SK-N-SH treated with all-trans-retinoic acid at 6 μM for 48 hours (cell line): ENCODE measurements at regions not wholly inside any gene's neighbourhood (a gene's known extent, or its start where the extent isn't known, plus 50 kb on each side); places are given as distances from the start of the nearest gene placed in this dataset.
A peak's percentile ranks its signal among the peaks of the same experiment; 100 is the strongest.

Experiments
- ATAC-seq: fragments of 200-7000 bp; cut with Tn5 transposase; 3 replicates; pipeline ENCODE4 v1.9.1; 2020; ENCODE audit warnings: mild to moderate bottlenecking, moderate library complexity
- ARNTL ChIP-seq: fragments of 450-650 bp; formaldehyde crosslinking; IDR thresholded peaks from 2 replicates; pipeline ENCODE4 v1.5.0; 2020; ENCODE audit warnings: low read depth, mild to moderate bottlenecking, moderate library complexity, borderline replicate concordance
- BACH2 ChIP-seq: fragments of 250-450 bp; sonication (Bioruptor Pico); IDR thresholded peaks from 2 replicates; pipeline ENCODE4 v1.9.0; 2021; ENCODE audit warnings: mild to moderate bottlenecking, borderline replicate concordance
- CREB5 ChIP-seq: fragments of 250-450 bp; sonication (Bioruptor Pico); IDR thresholded peaks from 2 replicates; pipeline ENCODE4 v1.5.1; 2020; ENCODE audit warnings: low read depth, mild to moderate bottlenecking, moderate library complexity
- CSDC2 ChIP-seq: fragments of 250-450 bp; sonication (Bioruptor Pico); IDR thresholded peaks from 2 replicates; pipeline ENCODE4 v1.5.0; 2020; ENCODE audit warnings: mild to moderate bottlenecking, moderate library complexity
- CSRNP3 ChIP-seq: fragments of 250-450 bp; sonication (Bioruptor Pico); IDR thresholded peaks from 2 replicates; pipeline ENCODE4 v1.5.1; 2021; ENCODE audit warnings: mild to moderate bottlenecking, moderate library complexity
- ESRRG ChIP-seq: fragments of 250-450 bp; sonication (Bioruptor Pico); IDR thresholded peaks from 2 replicates; pipeline ENCODE4 v1.6.1; 2021; ENCODE audit warnings: mild to moderate bottlenecking
- GLIS3 ChIP-seq: fragments of 250-450 bp; sonication (Bioruptor Pico); IDR thresholded peaks from 2 replicates; pipeline ENCODE4 v1.5.0; 2020; ENCODE audit warnings: mild to moderate bottlenecking, moderate library complexity
- ISL1 ChIP-seq: fragments of 250-450 bp; sonication (Bioruptor Pico); IDR thresholded peaks from 2 replicates; pipeline ENCODE4 v2.1.2; 2022; ENCODE audit warnings: mild to moderate bottlenecking, moderate library complexity
- PATZ1 ChIP-seq: fragments of 250-450 bp; sonication (Bioruptor Pico); IDR thresholded peaks from 2 replicates; pipeline ENCODE4 v1.8.0; 2020; ENCODE audit warnings: mild to moderate bottlenecking, moderate library complexity, borderline replicate concordance
- POU6F1 ChIP-seq: fragments of 250-450 bp; sonication (Bioruptor Pico); IDR thresholded peaks from 2 replicates; pipeline ENCODE4 v1.8.0; 2021; ENCODE audit warnings: low read depth, mild to moderate bottlenecking, moderate library complexity, borderline replicate concordance
- PPARA ChIP-seq: fragments of 250-450 bp; sonication (Bioruptor Pico); IDR thresholded peaks from 2 replicates; pipeline ENCODE4 v1.5.0; 2020; ENCODE audit warnings: mild to moderate bottlenecking, borderline replicate concordance
- RARB ChIP-seq: fragments of 250-450 bp; sonication (Bioruptor Pico); IDR thresholded peaks from 2 replicates; pipeline ENCODE4 v1.8.0; 2021; ENCODE audit warnings: mild to moderate bottlenecking, moderate library complexity
- SNAI2 ChIP-seq: fragments of 250-450 bp; sonication (Bioruptor Pico); IDR thresholded peaks from 2 replicates; pipeline ENCODE4 v1.5.0; 2020; ENCODE audit warnings: mild to moderate bottlenecking, moderate library complexity
- TCF4 ChIP-seq: fragments of 250-450 bp; sonication (Bioruptor Pico); IDR thresholded peaks from 2 replicates; pipeline ENCODE4 v1.8.0; 2021; ENCODE audit warnings: mild to moderate bottlenecking, moderate library complexity, borderline replicate concordance
- TOX ChIP-seq: fragments of 250-450 bp; sonication (Bioruptor Pico); IDR thresholded peaks from 2 replicates; pipeline ENCODE4 v1.8.0; 2021; ENCODE audit warnings: mild to moderate bottlenecking, moderate library complexity, borderline replicate concordance
- TSHZ2 ChIP-seq: fragments of 250-450 bp; sonication (Bioruptor Pico); IDR thresholded peaks from 2 replicates; pipeline ENCODE4 v1.5.0; 2020; ENCODE audit warnings: mild to moderate bottlenecking, moderate library complexity
- ZC3H10 ChIP-seq: fragments of 250-450 bp; sonication (Bioruptor Pico); IDR thresholded peaks from 2 replicates; pipeline ENCODE4 v1.5.1; 2021; ENCODE audit warnings: mild to moderate bottlenecking, moderate library complexity
- ZFP3 ChIP-seq: fragments of 250-450 bp; sonication (Bioruptor Pico); IDR thresholded peaks from 2 replicates; pipeline ENCODE4 v1.5.0; 2020; ENCODE audit warnings: mild to moderate bottlenecking, moderate library complexity
- ZFP30 ChIP-seq: fragments of 450-650 bp; formaldehyde crosslinking; IDR thresholded peaks from 2 replicates; pipeline ENCODE4 v1.5.0; 2022; ENCODE audit warnings: mild to moderate bottlenecking, moderate library complexity
- ZNF565 ChIP-seq: fragments of 450-650 bp; formaldehyde crosslinking; conservative IDR thresholded peaks from 2 replicates; pipeline ENCODE4 v1.5.0; 2020; ENCODE audit warnings: low read depth, mild to moderate bottlenecking, moderate library complexity
- ZNF70 ChIP-seq: fragments of 450-650 bp; formaldehyde crosslinking; IDR thresholded peaks from 2 replicates; pipeline ENCODE4 v1.5.0; 2020; ENCODE audit warnings: mild to moderate bottlenecking, moderate library complexity
- ZNF8 ChIP-seq: fragments of 450-650 bp; formaldehyde crosslinking; IDR thresholded peaks from 2 replicates; pipeline ENCODE4 v1.5.0; 2020; ENCODE audit warnings: mild to moderate bottlenecking, moderate library complexity

- TF ChIP-seq ARNTL (CRISPR knock-in tag) (no peak), GLIS3 (CRISPR knock-in tag) (no peak), TCF4 (CRISPR knock-in tag) (no peak), BACH2 (no peak), RARB (CRISPR knock-in tag) (no peak), ZFP3 (CRISPR knock-in tag) (no peak), CSDC2 (CRISPR knock-in tag) (no peak), ISL1 (no peak), CREB5 (CRISPR knock-in tag) (no peak), ESRRG (CRISPR knock-in tag) (no peak)
These were observed 107.2 kb upstream of the CENPW start (continued) for GRCh38 chr6:126232671-126233070.

- TF ChIP-seq ARNTL (CRISPR knock-in tag): no peak
- no peak for TF ChIP-seq GLIS3 (CRISPR knock-in tag)
- no peak for TF ChIP-seq TCF4 (CRISPR knock-in tag)
- no peak for TF ChIP-seq TSHZ2 (CRISPR knock-in tag)
- no peak for TF ChIP-seq BACH2
- TF ChIP-seq ZNF8: no peak
- no peak for TF ChIP-seq TOX
- TF ChIP-seq ISL1: no peak
- no peak for TF ChIP-seq SNAI2
- TF ChIP-seq ZNF565 (CRISPR knock-in tag): no peak
- TF ChIP-seq CSDC2 (CRISPR knock-in tag): no peak
- TF ChIP-seq ZFP3 (CRISPR knock-in tag): no peak
- TF ChIP-seq RARB (CRISPR knock-in tag): no peak
- TF ChIP-seq PPARA (CRISPR knock-in tag): no peak
- TF ChIP-seq ZC3H10 (CRISPR knock-in tag): no peak
- TF ChIP-seq CSRNP3 (CRISPR knock-in tag): no peak
- TF ChIP-seq ZNF70 (CRISPR knock-in tag): no peak
- TF ChIP-seq POU6F1: no peak
These were observed 106.7 kb upstream of the CENPW start for GRCh38 chr6:126233192-126233591.

GRCh38 chr6:126235363-126235762 lies 104.6 kb upstream of the CENPW start:
- peak; percentile 32; the same call in 1 of the 2 replicates for TF ChIP-seq ZNF8
- no peak for TF ChIP-seq PPARA (CRISPR knock-in tag)
- no peak for ATAC-seq

More at GRCh38 chr6:126233192-126233591, 106.7 kb upstream of the CENPW start:
- no peak for ATAC-seq

GRCh38 chr6:126245077-126245476 lies 94.8 kb upstream of the CENPW start:
- TF ChIP-seq RARB (CRISPR knock-in tag) (no peak), ARNTL (CRISPR knock-in tag) (no peak), CSRNP3 (CRISPR knock-in tag) (no peak), BACH2 (no peak), ZNF70 (CRISPR knock-in tag) (no peak), ZFP30 (no peak), GLIS3 (CRISPR knock-in tag) (no peak), PATZ1 (CRISPR knock-in tag) (no peak), ZFP3 (CRISPR knock-in tag) (no peak), CSDC2 (CRISPR knock-in tag) (no peak)
- no peak for ATAC-seq
